Esophagus squamous epithelium (tissue), 4 donors: ENCODE measurements at regions not wholly inside any gene's neighbourhood (a gene's known extent, or its start where the extent isn't known, plus 50 kb on each side); places are given as distances from the start of the nearest gene placed in this dataset.

Experiments
- POLR2A ChIP-seq, 4 donors: fragments of 450-650 bp; IDR thresholded peaks; one replicate each; pipeline ENCODE4 v1.6.1; 2017; ENCODE audit warnings: antibody characterized with exemption in 4 of 4, mild to moderate bottlenecking in 4 of 4, moderate library complexity in 3 of 4
- TF ChIP-seq, protein P1 (sequence below), 6 experiments: fragments of 450-650 bp in 4 of 6; fragments of 200-600 bp in 2 of 6; sonication (generic) in 2 of 6; IDR thresholded peaks; one replicate each; pipeline ENCODE4 v1.5.1; 2016 to 2019; ENCODE audit warnings: antibody characterized with exemption in 6 of 6, mild to moderate bottlenecking in 4 of 6, moderate library complexity in 4 of 6

DNA sequence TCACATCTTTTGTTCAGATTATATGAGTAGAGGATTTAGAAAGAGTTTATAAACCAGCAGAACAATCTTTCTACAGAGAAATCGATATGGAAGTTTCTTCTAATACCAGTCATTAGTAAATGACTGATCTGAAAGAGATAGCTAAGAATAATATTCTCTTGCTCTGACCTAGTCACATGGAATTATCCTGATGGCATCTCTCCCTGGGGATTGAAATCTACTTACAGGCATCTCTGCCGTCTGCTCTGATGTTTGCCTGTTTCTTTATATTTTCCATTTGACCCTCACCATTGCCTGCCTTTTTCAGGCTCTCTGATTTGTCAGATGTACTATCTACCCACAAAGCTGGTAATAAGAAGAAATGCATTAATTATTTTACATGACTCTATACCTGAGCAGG, 1157.3 kb downstream of the PCDH7 start:
- TF ChIP-seq, protein P1, sequence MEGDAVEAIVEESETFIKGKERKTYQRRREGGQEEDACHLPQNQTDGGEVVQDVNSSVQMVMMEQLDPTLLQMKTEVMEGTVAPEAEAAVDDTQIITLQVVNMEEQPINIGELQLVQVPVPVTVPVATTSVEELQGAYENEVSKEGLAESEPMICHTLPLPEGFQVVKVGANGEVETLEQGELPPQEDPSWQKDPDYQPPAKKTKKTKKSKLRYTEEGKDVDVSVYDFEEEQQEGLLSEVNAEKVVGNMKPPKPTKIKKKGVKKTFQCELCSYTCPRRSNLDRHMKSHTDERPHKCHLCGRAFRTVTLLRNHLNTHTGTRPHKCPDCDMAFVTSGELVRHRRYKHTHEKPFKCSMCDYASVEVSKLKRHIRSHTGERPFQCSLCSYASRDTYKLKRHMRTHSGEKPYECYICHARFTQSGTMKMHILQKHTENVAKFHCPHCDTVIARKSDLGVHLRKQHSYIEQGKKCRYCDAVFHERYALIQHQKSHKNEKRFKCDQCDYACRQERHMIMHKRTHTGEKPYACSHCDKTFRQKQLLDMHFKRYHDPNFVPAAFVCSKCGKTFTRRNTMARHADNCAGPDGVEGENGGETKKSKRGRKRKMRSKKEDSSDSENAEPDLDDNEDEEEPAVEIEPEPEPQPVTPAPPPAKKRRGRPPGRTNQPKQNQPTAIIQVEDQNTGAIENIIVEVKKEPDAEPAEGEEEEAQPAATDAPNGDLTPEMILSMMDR (IDR thresholded peaks at IDR 0.05), result no peak
- no peak for TF ChIP-seq POLR2A (IDR thresholded peaks at IDR 0.05)
